HG02798 (cell line): ENCODE measurements at regions not wholly inside any gene's neighbourhood (a gene's known extent, or its start where the extent isn't known, plus 50 kb on each side); places are given as distances from the start of the nearest gene placed in this dataset.
"Not testable (repeated sequence)": the region's sequence is repeated elsewhere in the genome, so short reads cannot be mapped to it uniquely, and the experiment has no call there.

Source experiments
- ATAC-seq: cut with Tn5 transposase; IDR thresholded peaks from one replicate; pipeline ENCODE4 v1.9.1; 2021; ENCODE audit warnings: mild to moderate bottlenecking; ENCODE audit not compliant: unreplicated experiment, poor library complexity

- no peak for ATAC-seq
These were observed 72.1 kb upstream of the EPB41L1 start for GRCh38 chr20:36082315-36082915.

DNA sequence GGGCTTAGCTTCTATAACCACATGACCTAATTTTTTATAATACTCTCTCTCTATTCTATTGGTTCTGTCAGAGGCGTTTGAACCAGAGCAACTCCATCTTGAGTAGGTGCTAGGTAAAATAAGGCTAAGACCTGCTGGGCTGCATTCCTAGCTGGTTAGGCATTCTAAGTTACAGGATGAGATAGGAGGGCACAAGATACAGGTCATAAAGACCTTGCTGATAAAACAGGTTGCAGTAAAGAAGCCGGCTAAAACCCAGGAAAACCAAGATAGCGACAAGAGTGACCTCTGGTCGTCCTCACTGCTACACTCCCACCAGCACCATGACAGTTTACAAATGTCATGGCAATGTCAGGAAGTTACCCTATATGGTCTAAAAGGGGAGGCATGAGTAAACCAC, 71.3 kb upstream of the EPB41L1 start:
- ATAC-seq = not testable (repeated sequence)

- no peak for ATAC-seq
These were observed 70.2 kb upstream of the EPB41L1 start for GRCh38 chr20:36084356-36084755.

- ATAC-seq = no peak
These were observed 69.5 kb upstream of the EPB41L1 start for GRCh38 chr20:36084897-36085613.

DNA sequence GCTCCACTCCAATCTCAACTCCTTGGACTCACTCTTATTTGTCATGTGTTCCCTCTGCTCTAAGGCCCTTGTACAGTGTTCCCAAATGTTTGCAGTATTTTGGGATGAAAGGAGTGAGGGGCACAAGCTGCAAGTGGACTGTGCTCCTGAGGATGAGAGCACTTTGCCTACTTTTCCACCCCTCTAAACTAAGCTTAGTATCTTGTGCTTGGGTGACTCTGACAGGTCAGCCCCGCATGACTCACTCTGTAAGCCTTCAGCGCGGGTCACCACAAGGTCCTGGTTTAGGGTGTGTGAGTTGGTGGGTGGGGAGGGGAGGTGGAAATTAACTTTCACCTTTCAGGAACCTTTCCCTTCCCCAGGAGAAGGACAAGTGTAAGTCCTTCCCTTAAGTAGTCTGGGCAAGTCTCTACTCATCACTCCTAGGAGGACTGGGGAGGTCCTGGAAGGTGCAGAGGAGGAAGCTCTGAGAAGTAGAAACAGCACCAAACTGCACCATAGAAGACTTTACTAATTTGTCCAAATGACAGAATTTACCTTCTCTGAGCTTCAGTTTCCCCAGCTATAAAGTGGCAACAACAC, 68.8 kb upstream of the EPB41L1 start:
- no peak for ATAC-seq

GRCh38 chr20:36086767-36087166, 67.8 kb upstream of the EPB41L1 start:
- no peak for ATAC-seq

- no peak for ATAC-seq
These were observed 64.3 kb upstream of the EPB41L1 start for GRCh38 chr20:36090223-36090622.

DNA sequence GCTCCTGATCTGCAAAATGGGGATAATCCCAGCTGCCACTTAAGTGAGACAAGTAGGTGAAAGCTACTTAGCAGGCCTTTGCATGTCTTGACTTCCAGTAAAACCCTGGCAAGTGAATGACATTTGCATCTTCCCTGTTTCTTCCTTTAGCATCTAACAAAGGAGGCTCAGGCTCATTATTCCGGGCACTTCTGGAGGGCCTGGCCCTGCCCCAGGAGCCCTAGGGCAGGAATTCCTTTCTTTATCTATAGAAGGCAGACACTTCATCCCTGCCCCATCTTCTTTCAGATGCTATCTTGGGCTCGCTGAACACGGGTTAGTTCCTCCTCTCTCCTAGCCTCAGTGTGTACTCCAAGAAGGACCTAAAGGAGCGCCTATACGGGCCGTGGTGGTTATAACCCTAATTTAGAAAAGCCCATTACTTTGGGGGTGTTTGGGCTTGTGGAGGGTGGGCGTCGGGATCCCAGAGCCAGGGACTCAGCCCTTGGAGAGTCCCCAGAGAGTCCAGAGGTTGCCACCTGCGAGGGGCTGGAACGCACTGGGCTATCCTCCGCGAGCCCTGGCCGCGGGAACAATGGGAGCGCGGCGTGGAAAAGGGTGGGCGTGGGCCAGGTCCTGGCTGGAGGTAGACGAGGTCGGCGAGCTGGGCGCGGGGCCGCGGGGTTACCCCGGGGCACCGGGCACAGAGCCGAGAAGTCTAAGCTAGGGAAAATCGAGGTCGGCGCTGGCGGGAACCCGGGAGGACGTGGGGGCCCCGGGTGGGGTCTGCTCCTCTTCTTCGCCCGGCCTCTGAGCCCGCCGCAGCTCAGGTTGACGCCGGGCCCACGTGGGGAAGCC, 62.8 kb upstream of the EPB41L1 start:
- ATAC-seq = no peak

DNA sequence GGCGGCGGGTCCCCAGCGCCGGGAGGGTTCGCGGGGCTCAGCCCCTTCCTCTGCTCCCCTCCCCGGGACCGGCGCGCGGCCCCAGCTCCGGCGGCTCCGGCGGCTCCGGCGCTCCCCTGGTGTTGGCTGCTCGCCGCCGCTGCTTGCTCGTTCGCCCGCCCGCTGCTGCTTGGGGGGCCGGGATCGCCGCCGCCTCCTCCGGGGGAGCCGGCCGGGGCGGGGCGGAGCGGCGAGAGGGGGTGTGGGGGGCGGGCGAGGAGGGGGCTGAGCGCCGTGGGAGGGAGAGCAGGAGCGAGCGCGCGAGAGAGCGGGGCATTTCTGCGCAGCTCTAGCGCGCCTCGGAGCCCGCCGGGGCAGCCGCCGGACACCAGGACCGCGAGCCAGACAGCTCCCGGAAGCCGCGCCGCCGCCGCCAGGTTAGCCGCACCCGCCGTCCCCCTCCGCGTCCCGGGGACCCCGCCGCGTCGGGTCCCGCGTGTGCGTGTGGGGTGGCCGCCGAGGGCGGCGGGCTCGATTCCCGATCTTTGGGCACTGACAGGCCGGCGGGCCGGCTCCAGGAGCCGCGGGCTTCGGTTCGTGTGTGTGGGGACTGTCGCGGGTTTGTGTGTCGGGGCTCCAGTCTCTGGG, 62.0 kb upstream of the EPB41L1 start:
- no peak for ATAC-seq

GRCh38 chr20:36093025-36093803, 61.3 kb upstream of the EPB41L1 start:
- no peak for ATAC-seq

GRCh38 chr20:36093804-36094145, 60.8 kb upstream of the EPB41L1 start:
- ATAC-seq = no peak

GRCh38 chr20:36094497-36094896, 60.0 kb upstream of the EPB41L1 start:
- no peak for ATAC-seq

GRCh38 chr20:36096435-36096834, 58.1 kb upstream of the EPB41L1 start:
- no peak for ATAC-seq

DNA sequence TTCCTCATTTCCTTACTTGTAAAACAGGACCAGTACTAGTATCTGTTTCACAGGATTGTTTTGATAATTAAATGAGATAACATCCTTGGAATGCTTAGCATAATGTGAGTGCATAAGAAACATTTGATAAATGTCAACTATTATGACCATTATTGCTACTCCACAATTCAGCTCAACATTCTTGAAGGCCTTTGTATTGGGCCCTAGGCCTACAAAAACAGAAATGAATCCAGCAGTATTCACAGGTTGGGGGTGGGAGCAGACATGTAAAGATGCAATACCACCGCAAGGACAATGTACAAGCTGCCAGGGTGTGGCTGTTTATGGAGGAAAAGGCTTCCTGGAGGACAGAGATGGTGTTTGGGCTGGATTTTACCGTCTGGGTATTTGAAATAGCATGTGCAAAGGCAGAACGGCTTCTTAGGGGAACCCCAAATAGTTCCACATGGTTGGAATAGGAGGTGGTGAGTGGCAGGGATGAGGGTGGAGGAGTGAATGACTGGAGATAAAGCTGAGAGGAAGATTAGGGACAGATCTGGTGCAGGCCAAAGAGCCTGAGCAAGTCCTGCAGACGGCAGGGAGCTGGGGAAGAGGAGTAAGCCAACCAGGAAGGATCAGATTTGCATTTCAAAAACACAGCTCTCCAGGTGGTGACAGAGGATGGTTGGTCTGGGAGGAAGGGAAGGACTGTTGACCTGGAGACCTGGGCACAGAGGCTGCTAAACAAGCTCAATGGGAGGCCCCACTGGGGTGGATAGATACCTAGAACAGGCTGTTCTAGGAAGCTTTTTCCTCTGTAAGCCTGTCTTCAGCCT, 57.0 kb upstream of the EPB41L1 start:
- no peak for ATAC-seq

GRCh38 chr20:36098364-36098763, 56.2 kb upstream of the EPB41L1 start:
- ATAC-seq = peak; percentile 45

- ATAC-seq = no peak
These were observed 55.4 kb upstream of the EPB41L1 start for GRCh38 chr20:36099106-36099505.

DNA sequence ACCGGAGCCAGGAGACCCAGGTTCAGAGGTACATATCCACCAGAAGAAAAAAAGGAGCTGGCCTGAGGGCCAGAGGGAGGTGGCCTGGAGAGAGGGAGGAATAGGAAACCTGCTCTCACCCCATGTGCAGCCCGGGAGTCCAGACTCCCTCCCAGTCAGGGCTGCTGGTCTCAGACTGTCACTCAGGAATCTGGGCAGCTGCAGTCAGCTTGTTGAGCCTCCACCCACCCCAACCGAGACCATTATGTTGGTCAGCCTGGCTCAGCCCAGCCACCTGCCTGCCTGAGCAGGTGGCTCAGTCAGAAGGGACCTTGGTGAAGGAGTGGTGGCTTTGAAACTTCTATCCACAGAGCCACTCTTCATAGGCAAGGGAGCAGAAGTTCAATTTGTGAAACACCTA, 53.3 kb upstream of the EPB41L1 start:
- no peak for ATAC-seq

GRCh38 chr20:36102306-36102705, 52.2 kb upstream of the EPB41L1 start:
- no peak for ATAC-seq
